ENCODE measurements at regions not wholly inside any gene's neighbourhood (a gene's known extent, or its start where the extent isn't known, plus 50 kb on each side); places are given as distances from the start of the nearest gene placed in this dataset.

DNA sequence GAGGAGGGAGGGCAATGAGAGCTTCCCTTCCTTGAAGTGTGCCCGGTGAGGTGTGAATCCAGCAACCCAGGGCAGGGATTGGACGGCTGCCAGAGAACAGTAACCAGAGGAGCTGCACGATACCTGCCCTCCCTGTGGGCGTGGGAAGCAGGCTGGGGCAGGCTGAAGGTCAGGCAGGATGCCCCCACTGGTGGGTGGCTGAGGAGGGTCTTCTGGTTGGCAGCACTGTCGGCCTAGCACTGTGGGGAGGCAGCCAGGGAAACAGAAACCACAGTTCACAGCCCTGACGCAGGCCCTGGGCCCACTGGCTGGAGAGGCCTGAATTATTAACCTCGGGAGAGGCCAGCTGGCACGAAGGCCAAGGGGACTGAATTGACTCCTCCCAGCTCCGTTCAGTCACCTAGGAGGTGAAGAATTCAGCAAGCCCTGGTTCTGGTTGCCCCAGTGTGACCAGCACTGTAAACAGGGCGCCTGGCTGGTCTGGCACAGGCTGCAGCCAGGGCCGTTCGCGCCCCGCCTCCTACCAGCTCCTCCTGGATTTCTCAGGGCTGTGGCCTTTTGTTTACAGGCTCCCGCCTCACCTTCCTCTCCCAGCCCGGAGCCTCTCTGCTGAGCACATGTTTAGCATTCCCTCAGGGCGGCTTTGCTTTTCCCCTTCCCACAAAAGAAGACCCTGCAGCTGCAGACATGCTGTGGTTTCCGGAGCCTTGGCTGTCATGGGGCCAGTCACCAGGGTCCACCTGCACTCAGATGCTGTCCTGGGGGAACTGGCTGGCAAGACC is 97.8 kb downstream of the B3GNT2 start:
- no peak for TF ChIP-seq TCF7 (CRISPR knock-in tag; IDR thresholded peaks at IDR 0.05; ENCODE audit: low read depth)
- no peak for TF ChIP-seq ZNF263 (CRISPR knock-in tag; IDR thresholded peaks at IDR 0.05; ENCODE audit: low read depth)
- TF ChIP-seq, protein P1, sequence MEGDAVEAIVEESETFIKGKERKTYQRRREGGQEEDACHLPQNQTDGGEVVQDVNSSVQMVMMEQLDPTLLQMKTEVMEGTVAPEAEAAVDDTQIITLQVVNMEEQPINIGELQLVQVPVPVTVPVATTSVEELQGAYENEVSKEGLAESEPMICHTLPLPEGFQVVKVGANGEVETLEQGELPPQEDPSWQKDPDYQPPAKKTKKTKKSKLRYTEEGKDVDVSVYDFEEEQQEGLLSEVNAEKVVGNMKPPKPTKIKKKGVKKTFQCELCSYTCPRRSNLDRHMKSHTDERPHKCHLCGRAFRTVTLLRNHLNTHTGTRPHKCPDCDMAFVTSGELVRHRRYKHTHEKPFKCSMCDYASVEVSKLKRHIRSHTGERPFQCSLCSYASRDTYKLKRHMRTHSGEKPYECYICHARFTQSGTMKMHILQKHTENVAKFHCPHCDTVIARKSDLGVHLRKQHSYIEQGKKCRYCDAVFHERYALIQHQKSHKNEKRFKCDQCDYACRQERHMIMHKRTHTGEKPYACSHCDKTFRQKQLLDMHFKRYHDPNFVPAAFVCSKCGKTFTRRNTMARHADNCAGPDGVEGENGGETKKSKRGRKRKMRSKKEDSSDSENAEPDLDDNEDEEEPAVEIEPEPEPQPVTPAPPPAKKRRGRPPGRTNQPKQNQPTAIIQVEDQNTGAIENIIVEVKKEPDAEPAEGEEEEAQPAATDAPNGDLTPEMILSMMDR (IDR thresholded peaks at IDR 0.05) = no peak
- TF ChIP-seq OVOL2 (CRISPR knock-in tag; IDR thresholded peaks at IDR 0.05; ENCODE audit: borderline replicate concordance) = no peak
- no peak for TF ChIP-seq EMX1 (CRISPR knock-in tag; IDR thresholded peaks at IDR 0.05)
- TF ChIP-seq, protein P2, sequence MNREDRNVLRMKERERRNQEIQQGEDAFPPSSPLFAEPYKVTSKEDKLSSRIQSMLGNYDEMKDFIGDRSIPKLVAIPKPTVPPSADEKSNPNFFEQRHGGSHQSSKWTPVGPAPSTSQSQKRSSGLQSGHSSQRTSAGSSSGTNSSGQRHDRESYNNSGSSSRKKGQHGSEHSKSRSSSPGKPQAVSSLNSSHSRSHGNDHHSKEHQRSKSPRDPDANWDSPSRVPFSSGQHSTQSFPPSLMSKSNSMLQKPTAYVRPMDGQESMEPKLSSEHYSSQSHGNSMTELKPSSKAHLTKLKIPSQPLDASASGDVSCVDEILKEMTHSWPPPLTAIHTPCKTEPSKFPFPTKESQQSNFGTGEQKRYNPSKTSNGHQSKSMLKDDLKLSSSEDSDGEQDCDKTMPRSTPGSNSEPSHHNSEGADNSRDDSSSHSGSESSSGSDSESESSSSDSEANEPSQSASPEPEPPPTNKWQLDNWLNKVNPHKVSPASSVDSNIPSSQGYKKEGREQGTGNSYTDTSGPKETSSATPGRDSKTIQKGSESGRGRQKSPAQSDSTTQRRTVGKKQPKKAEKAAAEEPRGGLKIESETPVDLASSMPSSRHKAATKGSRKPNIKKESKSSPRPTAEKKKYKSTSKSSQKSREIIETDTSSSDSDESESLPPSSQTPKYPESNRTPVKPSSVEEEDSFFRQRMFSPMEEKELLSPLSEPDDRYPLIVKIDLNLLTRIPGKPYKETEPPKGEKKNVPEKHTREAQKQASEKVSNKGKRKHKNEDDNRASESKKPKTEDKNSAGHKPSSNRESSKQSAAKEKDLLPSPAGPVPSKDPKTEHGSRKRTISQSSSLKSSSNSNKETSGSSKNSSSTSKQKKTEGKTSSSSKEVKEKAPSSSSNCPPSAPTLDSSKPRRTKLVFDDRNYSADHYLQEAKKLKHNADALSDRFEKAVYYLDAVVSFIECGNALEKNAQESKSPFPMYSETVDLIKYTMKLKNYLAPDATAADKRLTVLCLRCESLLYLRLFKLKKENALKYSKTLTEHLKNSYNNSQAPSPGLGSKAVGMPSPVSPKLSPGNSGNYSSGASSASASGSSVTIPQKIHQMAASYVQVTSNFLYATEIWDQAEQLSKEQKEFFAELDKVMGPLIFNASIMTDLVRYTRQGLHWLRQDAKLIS (CRISPR knock-in tag; IDR thresholded peaks at IDR 0.05; ENCODE audit: borderline replicate concordance) = no peak
- TF ChIP-seq, protein P3, sequence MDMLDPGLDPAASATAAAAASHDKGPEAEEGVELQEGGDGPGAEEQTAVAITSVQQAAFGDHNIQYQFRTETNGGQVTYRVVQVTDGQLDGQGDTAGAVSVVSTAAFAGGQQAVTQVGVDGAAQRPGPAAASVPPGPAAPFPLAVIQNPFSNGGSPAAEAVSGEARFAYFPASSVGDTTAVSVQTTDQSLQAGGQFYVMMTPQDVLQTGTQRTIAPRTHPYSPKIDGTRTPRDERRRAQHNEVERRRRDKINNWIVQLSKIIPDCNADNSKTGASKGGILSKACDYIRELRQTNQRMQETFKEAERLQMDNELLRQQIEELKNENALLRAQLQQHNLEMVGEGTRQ (CRISPR knock-in tag; IDR thresholded peaks at IDR 0.05) = no peak
- TF ChIP-seq KAT7 (CRISPR knock-in tag; IDR thresholded peaks at IDR 0.05; ENCODE audit: borderline replicate concordance) = no peak
- TF ChIP-seq, protein P4, sequence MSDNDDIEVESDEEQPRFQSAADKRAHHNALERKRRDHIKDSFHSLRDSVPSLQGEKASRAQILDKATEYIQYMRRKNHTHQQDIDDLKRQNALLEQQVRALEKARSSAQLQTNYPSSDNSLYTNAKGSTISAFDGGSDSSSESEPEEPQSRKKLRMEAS (CRISPR knock-in tag; IDR thresholded peaks at IDR 0.05) = peak; percentile 70; the same call in 1 of the 2 replicates
- TF ChIP-seq, protein P5, sequence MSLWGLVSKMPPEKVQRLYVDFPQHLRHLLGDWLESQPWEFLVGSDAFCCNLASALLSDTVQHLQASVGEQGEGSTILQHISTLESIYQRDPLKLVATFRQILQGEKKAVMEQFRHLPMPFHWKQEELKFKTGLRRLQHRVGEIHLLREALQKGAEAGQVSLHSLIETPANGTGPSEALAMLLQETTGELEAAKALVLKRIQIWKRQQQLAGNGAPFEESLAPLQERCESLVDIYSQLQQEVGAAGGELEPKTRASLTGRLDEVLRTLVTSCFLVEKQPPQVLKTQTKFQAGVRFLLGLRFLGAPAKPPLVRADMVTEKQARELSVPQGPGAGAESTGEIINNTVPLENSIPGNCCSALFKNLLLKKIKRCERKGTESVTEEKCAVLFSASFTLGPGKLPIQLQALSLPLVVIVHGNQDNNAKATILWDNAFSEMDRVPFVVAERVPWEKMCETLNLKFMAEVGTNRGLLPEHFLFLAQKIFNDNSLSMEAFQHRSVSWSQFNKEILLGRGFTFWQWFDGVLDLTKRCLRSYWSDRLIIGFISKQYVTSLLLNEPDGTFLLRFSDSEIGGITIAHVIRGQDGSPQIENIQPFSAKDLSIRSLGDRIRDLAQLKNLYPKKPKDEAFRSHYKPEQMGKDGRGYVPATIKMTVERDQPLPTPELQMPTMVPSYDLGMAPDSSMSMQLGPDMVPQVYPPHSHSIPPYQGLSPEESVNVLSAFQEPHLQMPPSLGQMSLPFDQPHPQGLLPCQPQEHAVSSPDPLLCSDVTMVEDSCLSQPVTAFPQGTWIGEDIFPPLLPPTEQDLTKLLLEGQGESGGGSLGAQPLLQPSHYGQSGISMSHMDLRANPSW (CRISPR knock-in tag; conservative IDR thresholded peaks at IDR 0.05; ENCODE audit: low read depth) = no peak
- no peak for TF ChIP-seq SOX15 (CRISPR knock-in tag; IDR thresholded peaks at IDR 0.05)
- TF ChIP-seq SMAD4 (CRISPR knock-in tag; IDR thresholded peaks at IDR 0.05) = no peak
- no peak for TF ChIP-seq NR2C2 (CRISPR knock-in tag; IDR thresholded peaks at IDR 0.05)

Measured in WTC11 (cell line).